HFFc6 (cell line): ENCODE measurements at regions not wholly inside any gene's neighbourhood (a gene's known extent, or its start where the extent isn't known, plus 50 kb on each side); places are given as distances from the start of the nearest gene placed in this dataset.

ENCODE experiments used
- DNase-seq: peaks from one replicate; pipeline ENCODE4 v3.0.0-alpha.2; 2018
- H3K27ac Mint-ChIP-seq: 2 replicates; pipeline ENCODE4 v1.8.0; 2020; ENCODE audit warnings: mild to moderate bottlenecking, mixed read lengths
- H3K27me3 Mint-ChIP-seq: 2 replicates; pipeline ENCODE4 v1.8.0; 2021; ENCODE audit warnings: mild to moderate bottlenecking, moderate library complexity, mixed read lengths; ENCODE audit not compliant: insufficient read depth
- H3K36me3 Mint-ChIP-seq: 2 replicates; pipeline ENCODE4 v1.8.0; 2021; ENCODE audit warnings: low read depth, mixed read lengths
- H3K4me1 Mint-ChIP-seq: 2 replicates; pipeline ENCODE4 v1.8.0; 2020; ENCODE audit warnings: low read depth, mixed read lengths
- H3K4me3 Mint-ChIP-seq: 2 replicates; pipeline ENCODE4 v1.8.0; 2020; ENCODE audit warnings: mild to moderate bottlenecking, moderate library complexity, mixed read lengths
- H3K9me3 Mint-ChIP-seq: 2 replicates; pipeline ENCODE4 v1.8.0; 2020; ENCODE audit warnings: mild to moderate bottlenecking, mixed read lengths
- TF ChIP-seq, protein P1 (sequence below): fragments of 200-600 bp; sonication (generic); IDR thresholded peaks from 2 replicates; pipeline ENCODE4 v1.5.0; 2021; ENCODE audit warnings: antibody characterized with exemption, mild to moderate bottlenecking

DNA sequence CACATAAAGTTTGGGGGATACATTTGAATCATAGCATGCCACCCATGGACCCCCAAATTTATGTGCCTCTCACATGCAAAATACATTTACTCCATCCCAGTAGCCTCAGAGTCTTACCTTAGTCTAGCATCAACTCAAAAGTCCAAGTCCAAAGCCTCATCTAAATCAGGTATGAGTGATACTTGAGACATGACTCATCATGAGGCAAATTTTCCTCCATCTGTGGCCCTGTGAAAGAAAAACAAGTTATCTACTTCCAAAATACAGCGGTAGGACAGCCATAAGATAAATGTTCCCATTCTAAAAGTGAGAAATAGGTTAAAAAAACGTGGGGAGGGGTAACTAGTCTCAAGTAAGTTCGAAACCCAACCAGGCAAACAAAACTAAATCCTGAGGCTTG is 444.2 kb downstream of the SNAPC1 start:
- no peak overlapping the region for H3K27ac Mint-ChIP-seq
- H3K4me3 Mint-ChIP-seq = no peak overlapping the region
- TF ChIP-seq, protein P1, sequence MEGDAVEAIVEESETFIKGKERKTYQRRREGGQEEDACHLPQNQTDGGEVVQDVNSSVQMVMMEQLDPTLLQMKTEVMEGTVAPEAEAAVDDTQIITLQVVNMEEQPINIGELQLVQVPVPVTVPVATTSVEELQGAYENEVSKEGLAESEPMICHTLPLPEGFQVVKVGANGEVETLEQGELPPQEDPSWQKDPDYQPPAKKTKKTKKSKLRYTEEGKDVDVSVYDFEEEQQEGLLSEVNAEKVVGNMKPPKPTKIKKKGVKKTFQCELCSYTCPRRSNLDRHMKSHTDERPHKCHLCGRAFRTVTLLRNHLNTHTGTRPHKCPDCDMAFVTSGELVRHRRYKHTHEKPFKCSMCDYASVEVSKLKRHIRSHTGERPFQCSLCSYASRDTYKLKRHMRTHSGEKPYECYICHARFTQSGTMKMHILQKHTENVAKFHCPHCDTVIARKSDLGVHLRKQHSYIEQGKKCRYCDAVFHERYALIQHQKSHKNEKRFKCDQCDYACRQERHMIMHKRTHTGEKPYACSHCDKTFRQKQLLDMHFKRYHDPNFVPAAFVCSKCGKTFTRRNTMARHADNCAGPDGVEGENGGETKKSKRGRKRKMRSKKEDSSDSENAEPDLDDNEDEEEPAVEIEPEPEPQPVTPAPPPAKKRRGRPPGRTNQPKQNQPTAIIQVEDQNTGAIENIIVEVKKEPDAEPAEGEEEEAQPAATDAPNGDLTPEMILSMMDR = no peak
- no peaks in the 10 kb centered on the region; the same call in 1 of the 2 replicates for H3K9me3 Mint-ChIP-seq
- no peaks in the 10 kb centered on the region; the same call in 1 of the 2 replicates for H3K36me3 Mint-ChIP-seq
- H3K27me3 Mint-ChIP-seq = peaks cover 2% of the 10 kb centered on the region; the same call in 1 of the 2 replicates
- H3K4me1 Mint-ChIP-seq = peaks cover 43% of the 10 kb centered on the region
- peak; percentile 22 for DNase-seq

DNA sequence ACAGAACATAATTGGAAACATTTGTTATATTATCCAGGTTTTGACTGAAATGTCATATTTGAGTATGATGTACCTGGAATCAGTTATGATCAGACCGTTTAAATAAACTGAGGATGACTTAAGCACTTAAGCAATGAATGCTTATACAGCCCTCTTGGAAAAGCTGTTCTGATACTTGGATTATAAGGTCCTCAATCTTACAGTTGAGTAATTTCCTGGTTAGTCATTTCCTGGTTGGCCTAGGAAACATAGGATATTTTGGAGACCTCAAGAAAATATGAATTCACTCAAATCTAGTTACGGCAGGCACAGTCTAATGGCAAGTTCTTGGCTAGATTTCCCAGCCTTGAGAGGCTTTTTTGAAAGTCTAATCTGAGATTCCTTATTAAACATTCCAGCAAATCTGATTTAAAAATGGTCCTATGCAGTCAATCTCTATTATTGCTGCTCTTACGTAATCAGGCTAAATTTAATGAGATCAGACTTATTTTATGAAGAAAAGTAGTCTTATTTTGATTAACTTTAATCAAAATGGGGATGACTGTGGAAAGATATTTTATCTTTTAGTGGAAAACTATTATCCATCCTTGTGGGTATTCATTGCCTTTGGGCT is 447.2 kb downstream of the SNAPC1 start:
- H3K9me3 Mint-ChIP-seq = no peaks in the 10 kb centered on the region; the same call in 1 of the 2 replicates
- TF ChIP-seq, protein P1 = no peak
- DNase-seq = peak; percentile 57
- H3K27me3 Mint-ChIP-seq = no peaks in the 10 kb centered on the region; the same call in 1 of the 2 replicates
- no peak overlapping the region for H3K4me3 Mint-ChIP-seq
- peaks cover 57% of the 10 kb centered on the region for H3K4me1 Mint-ChIP-seq
- peak overlapping the region; percentile 76 for H3K27ac Mint-ChIP-seq
- no peaks in the 10 kb centered on the region; the same call in 1 of the 2 replicates for H3K36me3 Mint-ChIP-seq

DNA sequence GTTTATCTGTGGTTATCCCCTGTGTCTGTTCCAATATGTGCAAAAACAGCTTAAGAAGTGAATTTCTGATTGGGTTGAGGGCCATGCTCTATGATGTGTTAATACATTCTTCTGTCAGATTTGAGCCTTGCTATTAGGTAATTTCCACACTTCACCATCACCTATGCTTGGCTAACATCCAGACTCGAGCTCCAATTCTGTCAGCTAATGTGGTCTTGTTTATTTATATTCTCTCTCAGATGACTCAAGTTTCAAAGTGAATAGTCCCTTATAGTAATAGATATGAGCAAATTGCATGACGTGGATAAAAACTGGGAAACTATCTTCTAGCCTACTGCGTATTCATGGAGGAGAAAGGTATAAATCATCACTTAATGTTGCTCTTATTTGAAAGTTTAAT is 451.3 kb downstream of the SNAPC1 start:
- Mint-ChIP-seq H3K9me3 (no peaks in the 10 kb centered on the region), H3K36me3 (no peaks in the 10 kb centered on the region), H3K4me3 (no peak overlapping the region), H3K27ac (no peak overlapping the region), H3K4me1 (peaks cover 38% of the 10 kb centered on the region), H3K27me3 (no peaks in the 10 kb centered on the region; the same call in 1 of the 2 replicates)
- no peak for DNase-seq
- TF ChIP-seq, protein P1 = no peak

DNA sequence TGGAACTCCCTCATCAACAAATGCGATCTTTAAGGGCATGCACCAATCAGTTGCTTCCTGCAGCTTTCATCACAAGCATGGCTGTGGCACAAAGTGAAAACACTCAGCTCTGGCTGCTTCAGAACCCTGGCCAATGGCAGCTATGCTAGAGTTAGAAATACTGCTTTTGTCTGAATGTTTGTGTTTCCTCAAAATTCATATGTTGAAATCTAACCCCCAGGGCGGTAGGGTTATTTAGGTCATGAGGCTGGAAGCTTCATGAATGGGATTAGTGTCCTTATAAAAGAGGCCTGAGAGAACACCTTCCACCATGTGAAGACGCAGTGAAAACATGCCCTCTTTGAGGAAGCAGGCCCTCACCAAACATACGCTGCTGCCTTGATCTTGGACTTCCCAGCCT is 453.9 kb downstream of the SNAPC1 start:
- DNase-seq = no peak
- Mint-ChIP-seq H3K27me3 (peaks cover 2% of the 10 kb centered on the region; the same call in 1 of the 2 replicates), H3K27ac (no peak overlapping the region), H3K4me1 (peaks cover 13% of the 10 kb centered on the region), H3K36me3 (no peaks in the 10 kb centered on the region), H3K9me3 (no peaks in the 10 kb centered on the region), H3K4me3 (no peak overlapping the region)
- TF ChIP-seq, protein P1 = no peak

DNA sequence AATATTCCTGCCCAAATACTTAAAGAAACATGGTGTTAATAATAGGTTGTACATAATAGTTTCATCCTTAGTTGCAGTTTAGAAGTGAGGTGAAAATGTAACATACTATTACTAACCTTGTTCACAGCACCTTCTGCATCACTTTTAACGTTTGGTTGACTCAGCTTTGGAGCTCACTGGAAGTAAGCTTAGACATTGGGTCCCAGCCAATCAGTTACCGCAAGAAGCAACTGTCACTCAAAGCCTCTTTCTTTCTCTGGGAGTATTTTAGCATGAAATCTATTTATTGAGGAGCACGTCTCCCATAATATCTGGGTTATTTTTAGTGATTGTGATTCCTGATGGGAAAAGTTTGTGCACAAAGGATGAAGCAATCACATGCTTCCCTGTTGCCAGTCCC is 472.6 kb downstream of the SNAPC1 start:
- Mint-ChIP-seq H3K9me3 (peaks cover 13% of the 10 kb centered on the region), H3K27ac (no peak overlapping the region), H3K4me3 (no peak overlapping the region), H3K36me3 (no peaks in the 10 kb centered on the region), H3K4me1 (no peaks in the 10 kb centered on the region), H3K27me3 (no peaks in the 10 kb centered on the region)
- TF ChIP-seq, protein P1 = no peak
- no peak for DNase-seq
